ENCODE measurements at regions not wholly inside any gene's neighbourhood (a gene's known extent, or its start where the extent isn't known, plus 50 kb on each side); places are given as distances from the start of the nearest gene placed in this dataset.

DNA sequence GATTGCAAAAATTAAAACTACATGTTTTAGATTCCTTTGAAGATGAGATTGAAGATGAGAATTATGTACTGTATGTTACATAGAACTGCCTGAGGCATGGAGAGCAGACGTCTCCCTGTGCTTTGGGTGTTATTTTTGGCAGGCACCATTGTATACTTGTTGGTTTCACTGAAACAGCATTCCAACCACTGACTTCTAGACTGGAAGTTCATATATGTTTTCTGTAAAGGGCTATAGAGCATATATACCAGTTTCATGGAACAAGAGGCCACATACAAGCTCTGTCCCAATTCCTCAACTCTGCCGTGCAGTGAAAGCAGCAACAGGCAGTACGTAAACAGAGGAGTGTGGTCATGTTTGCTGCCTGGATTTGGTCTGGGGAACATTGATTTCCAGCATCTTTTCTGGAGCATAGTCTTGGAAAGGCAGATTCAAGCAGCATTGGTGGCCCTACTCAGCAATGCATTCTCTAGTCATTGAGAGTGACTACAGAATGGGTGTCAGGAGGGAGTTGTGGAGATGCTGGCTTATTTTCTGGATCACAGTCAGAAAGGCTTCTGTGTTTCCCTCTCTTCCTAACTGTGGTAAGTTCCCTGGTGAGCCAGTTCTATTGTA, 57.6 kb upstream of the CNTN1 start:
- TF ChIP-seq CTCF (IDR thresholded peaks at IDR 0.05; ENCODE audit: low read depth, low read length) = no peak
- no peak for TF ChIP-seq POLR2A (IDR thresholded peaks at IDR 0.05; ENCODE audit: extremely low read depth, insufficient read length)
- TF ChIP-seq MAX (IDR thresholded peaks at IDR 0.05; ENCODE audit: low read depth, low read length) = no peak
